ENCODE measurements at regions not wholly inside any gene's neighbourhood (a gene's known extent, or its start where the extent isn't known, plus 50 kb on each side); places are given as distances from the start of the nearest gene placed in this dataset.

DNA sequence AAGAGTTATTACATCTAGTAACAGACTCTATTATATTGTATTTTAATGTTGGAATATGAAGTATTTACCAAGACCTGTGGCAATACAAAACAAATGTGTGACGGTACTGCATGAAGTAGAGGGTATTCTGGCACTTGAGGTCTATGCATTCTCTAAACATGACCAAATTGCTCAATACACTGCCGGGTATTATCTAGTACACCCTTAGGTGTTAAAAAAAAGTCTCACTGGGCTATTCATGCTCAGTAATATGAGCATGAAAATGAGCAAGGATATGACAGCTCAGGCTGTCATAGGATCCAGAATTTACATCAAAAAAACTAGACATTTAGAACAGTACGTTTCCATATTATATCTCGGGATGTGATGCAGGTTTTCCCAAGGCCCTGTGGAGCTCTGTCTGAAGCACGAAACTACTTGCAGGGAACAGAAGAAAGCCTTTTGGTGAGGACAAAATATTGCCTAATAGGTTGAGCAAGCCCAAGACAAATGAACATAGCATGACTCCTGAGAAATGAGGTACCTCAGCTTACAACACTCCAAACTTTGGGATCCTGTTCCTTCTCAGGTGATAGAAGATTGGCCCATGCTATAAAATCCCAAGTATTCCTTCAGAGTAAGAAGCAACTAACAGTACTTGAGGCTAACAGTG is 74.1 kb upstream of the MAOA start:
- DNase-seq (ENCODE audit: low read depth): no peak

DNA sequence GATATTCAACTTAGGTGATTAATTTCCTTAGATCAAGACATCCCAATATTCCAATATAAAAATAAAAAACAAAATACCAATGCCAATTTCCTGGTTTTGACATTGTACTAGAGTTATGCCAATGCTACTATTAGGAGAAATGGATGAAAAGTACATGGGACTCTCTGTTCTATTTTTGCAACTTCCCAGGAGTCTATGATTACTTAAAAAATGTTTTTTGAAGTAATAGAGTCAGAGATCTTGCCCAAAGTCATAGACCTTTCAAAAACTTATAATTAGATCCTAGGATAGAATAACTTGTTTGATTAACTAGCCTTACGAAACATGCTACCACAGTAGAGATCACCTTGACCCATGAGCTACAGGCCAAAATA is 73.6 kb upstream of the MAOA start:
- no peak for DNase-seq (ENCODE audit: low read depth)

DNA sequence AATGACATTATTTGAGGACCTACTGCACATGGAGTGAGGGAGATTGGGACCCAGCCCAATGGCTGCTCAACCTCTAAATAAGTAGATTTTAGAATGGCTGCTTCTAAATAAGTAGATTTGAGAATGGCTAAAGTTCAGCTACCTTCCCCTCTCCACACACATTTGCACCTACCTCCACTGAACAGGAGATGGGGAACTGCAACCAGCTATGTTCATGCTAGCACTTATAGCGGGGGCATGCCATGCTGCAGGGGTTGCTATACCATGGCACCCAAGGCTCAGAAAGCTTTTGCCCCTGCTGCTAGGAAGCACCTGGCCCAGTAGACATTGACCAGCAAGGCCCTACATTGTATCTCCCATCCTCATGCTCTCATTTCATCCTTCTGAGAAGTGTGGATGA is 70.2 kb upstream of the MAOA start:
- no peak for DNase-seq (ENCODE audit: low read depth)

DNA sequence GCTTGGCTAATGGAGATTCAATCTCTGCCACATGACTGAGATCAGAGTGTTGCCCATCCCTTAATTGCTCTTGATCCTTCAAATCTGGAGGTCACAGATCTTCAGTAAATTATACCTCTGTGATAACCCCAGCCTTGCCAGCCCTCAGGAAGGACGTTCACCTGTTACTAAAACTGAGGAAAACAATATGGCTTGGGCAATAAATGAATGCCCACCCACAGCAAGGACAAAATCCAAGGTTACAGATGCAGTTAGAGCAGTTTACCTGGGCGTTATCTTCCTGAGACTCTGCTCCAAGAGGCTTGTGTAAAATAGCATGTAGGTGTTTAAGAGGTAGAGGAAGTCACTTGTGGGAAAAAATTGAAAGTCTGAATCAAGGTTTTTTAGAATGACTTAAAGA is 69.3 kb upstream of the MAOA start:
- DNase-seq (ENCODE audit: low read depth): no peak

DNA sequence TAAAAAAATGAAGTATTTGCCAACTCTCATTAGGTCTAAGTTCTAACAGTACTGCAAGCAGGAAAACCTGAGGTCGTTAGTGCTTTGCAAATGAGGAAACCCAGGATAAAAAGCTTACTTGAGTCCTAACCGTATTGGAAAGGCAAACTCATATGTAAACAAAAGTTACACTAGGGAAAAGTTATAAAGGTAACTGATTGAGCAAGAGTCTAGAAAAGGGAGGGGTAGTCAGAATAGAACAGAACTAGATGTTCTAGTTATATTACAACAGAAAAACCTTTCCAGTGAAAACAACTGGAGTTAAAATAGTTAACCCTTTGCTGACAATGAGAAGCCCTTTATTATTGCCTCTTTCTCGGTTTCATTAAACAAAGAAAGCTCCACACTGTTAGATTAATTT is 66.4 kb upstream of the MAOA start:
- no peak for DNase-seq (ENCODE audit: low read depth)

DNA sequence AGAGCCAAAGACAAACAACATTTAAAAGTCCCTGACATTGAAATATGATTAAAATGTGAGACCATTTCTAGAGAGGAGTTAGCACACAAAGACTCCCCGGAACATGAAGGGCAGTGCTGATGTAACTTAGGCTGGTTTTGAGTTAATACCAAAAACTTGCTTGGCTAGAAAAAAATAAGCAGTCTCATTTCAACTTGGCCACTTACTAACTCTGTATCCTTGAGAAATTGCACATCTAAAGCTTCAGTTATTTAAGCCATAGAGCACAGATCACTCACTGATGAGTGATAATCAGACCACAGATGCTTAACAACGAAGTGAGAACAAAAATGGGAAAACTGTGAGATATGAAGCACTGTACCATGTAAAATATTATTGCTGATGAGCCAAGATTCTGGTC is 65.9 kb upstream of the MAOA start:
- no peak for DNase-seq (ENCODE audit: low read depth)

DNA sequence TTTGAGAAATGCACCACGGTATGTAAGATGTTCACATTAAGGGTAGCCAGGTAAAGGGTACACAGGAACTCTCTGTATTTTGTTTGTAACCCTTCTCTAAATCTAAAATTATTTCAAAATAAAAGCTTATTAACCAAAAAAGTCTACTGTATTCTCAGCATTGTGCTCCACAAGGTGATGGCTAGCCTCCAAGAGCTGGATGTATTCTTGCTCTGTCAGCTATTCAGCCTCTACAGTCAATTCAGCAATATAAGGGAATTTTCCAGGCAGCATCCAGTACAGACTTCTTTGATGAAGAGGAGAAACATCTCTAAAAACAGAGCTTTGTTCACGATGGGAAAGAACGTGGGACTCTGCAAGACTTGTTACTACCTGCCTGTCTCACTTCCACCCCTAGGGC is 63.5 kb upstream of the MAOA start:
- DNase-seq (ENCODE audit: low read depth): no peak

DNA sequence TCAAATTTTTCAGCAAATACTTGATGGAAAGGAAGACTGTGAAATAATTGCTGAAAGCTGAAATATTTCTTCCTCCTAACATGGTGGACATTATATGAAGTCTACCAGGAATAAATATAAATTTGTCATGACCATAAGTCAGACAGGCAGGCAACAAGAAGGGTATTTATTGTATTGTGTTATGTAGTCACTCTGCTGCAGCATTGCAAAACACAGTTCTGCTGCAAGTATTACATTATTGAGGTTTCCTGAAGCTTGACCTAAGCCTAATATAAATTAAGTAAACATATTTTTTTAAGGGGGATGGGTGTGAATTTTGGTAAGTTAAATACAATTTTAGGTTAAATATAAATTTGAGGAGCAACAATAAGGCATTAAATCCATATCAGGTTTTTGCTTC is 60.2 kb upstream of the MAOA start:
- no peak for DNase-seq (ENCODE audit: low read depth)

DNA sequence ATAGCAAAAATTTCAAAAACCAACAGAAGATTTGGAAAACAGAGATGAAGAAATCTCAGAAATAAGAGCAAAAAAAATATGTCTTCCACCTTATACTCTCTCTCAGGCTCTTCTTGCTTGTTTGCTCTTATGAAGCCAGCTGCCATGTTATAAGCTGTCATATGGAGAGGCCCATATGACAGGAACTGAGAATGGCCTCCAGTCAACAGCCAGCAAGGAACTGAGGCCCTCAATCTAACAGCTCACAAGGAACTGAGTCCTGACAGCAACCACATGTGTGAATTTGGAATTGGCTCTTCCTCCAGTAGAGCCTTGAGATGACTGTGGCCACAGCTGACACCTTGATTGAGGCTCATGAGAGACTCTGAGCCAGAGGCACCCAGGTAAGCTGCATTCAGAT is 51.3 kb upstream of the MAOA start:
- no peak for DNase-seq (ENCODE audit: low read depth)

DNA sequence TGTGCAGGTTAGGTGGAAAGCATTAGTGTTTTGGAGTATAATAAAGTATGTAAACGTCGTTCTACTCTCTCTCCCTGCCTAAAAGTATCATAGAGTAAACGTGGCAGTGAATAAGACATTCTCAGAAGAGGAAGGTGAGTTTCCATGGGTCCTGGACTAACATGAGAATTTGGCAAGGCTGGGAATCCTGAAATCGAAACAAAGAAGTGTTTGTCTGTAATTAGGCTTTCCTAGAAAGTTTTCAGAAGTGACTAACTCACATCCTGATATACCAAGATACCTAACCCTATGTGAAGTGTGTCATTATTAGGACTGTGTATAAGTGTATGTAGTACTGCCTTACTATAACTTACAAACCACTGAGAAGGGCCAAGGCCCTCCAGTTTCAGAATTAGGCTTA is 50.7 kb upstream of the MAOA start:
- DNase-seq (ENCODE audit: low read depth): no peak
